Uterus (tissue), 3 donors: ENCODE measurements at regions not wholly inside any gene's neighbourhood (a gene's known extent, or its start where the extent isn't known, plus 50 kb on each side); places are given as distances from the start of the nearest gene placed in this dataset.

ENCODE experiments used
- DNase-seq, 2 donors: peaks; one replicate each; pipeline ENCODE4 v3.0.0-alpha.2; 2019 to 2020
- H3K27ac ChIP-seq, 2 donors: fragments of 200-600 bp; sonication (generic); 1 replicate in 1 of 2; 2 replicates in 1 of 2; pipeline ENCODE4 v1.5.1; 2016 to 2018
- H3K27me3 ChIP-seq, 2 donors: fragments of 200-600 bp; sonication (generic); one replicate each; pipeline ENCODE4 v1.5.1; 2018 to 2019; ENCODE audit warnings: control low read depth in 1 of 2
- H3K36me3 ChIP-seq, 2 donors: fragments of 200-600 bp; sonication (generic); one replicate each; pipeline ENCODE4 v1.5.1; 2019; ENCODE audit warnings: control low read depth in 1 of 2
- H3K4me1 ChIP-seq, 2 donors: fragments of 200-600 bp; sonication (generic); one replicate each; pipeline ENCODE4 v1.5.1; 2018 to 2019; ENCODE audit warnings: control low read depth in 1 of 2
- H3K4me3 ChIP-seq, 2 donors: fragments of 200-600 bp; sonication (generic); 1 replicate in 1 of 2; 2 replicates in 1 of 2; pipeline ENCODE4 v1.5.1; 2018 to 2019; ENCODE audit warnings: mild to moderate bottlenecking in 1 of 2
- H3K9me3 ChIP-seq, 2 donors: fragments of 200-600 bp; sonication (generic); one replicate each; pipeline ENCODE4 v1.5.1; 2019; ENCODE audit warnings: control low read depth in 1 of 2
- CTCF ChIP-seq, 4 experiments: fragments of 200-600 bp in 2 of 4; fragments of 450-650 bp in 2 of 4; sonication (generic) in 2 of 4; IDR thresholded peaks; one replicate each; pipeline ENCODE4 v1.5.1; 2016 to 2019; ENCODE audit warnings: antibody characterized with exemption in 4 of 4, mild to moderate bottlenecking in 2 of 4, moderate library complexity in 1 of 4
- POLR2A ChIP-seq, 2 donors: fragments of 450-650 bp; IDR thresholded peaks; one replicate each; pipeline ENCODE4 v1.6.1; 2016; ENCODE audit warnings: antibody characterized with exemption in 2 of 2, mild to moderate bottlenecking in 1 of 2, moderate library complexity in 1 of 2
- intact Hi-C: fragments of 100-400 bp; cut with DNase I; formaldehyde crosslinking; loops from one replicate; pipeline ENCODE4 v1.15.1; 2023; ENCODE audit warnings: low total_unique reads
- donor health status: DM: yes; HTN: yes; CAD: no.

- TF ChIP-seq CTCF (IDR thresholded peaks at IDR 0.05) (no peak), POLR2A (IDR thresholded peaks at IDR 0.05) (no peak)
- H3K4me1 ChIP-seq: no peaks in the 10 kb centered on the region
Measured at GRCh38 chr16:31706925-31707324, 166.7 kb upstream of the ZNF267 start.

GRCh38 chr16:31707743-31708335 lies 165.8 kb upstream of the ZNF267 start:
- no peaks in the 10 kb centered on the region for H3K27me3 ChIP-seq
- TF ChIP-seq POLR2A (IDR thresholded peaks at IDR 0.05) (no peak), CTCF (IDR thresholded peaks at IDR 0.05) (no peak)
- H3K4me1 ChIP-seq: no peaks in the 10 kb centered on the region
- no peaks in the 10 kb centered on the region for H3K36me3 ChIP-seq
- H3K27ac ChIP-seq: no peak overlapping the region
- intact Hi-C loops: no loop called here
- H3K9me3 ChIP-seq: no peaks in the 10 kb centered on the region
- H3K4me3 ChIP-seq: no peak overlapping the region
- DNase-seq: no peak

More at GRCh38 chr16:31706925-31707324, 166.7 kb upstream of the ZNF267 start:
- intact Hi-C loops: no loop called here
- Histone ChIP-seq H3K4me3 (no peak overlapping the region), H3K27me3 (no peaks in the 10 kb centered on the region), H3K9me3 (no peaks in the 10 kb centered on the region), H3K27ac (no peak overlapping the region), H3K36me3 (no peaks in the 10 kb centered on the region)
- DNase-seq: no peak

GRCh38 chr16:31708348-31708747 lies 165.3 kb upstream of the ZNF267 start:
- Histone ChIP-seq H3K27ac (no peak overlapping the region), H3K4me1 (no peaks in the 10 kb centered on the region), H3K4me3 (no peak overlapping the region), H3K36me3 (no peaks in the 10 kb centered on the region), H3K27me3 (no peaks in the 10 kb centered on the region), H3K9me3 (no peaks in the 10 kb centered on the region)
- TF ChIP-seq POLR2A (IDR thresholded peaks at IDR 0.05) (no peak), CTCF (IDR thresholded peaks at IDR 0.05) (no peak)
- intact Hi-C loops: no loop called here
- DNase-seq: no peak

- intact Hi-C loops: no loop called here
Measured at GRCh38 chr16:31709181-31709580, 164.4 kb upstream of the ZNF267 start.

GRCh38 chr16:31710134-31710533 lies 163.5 kb upstream of the ZNF267 start:
- no peak overlapping the region for H3K4me3 ChIP-seq
- H3K4me1 ChIP-seq: no peaks in the 10 kb centered on the region

More at GRCh38 chr16:31709181-31709580, 164.4 kb upstream of the ZNF267 start:
- no peaks in the 10 kb centered on the region for H3K36me3 ChIP-seq
- no peak for DNase-seq
- H3K4me3 ChIP-seq: no peak overlapping the region
- H3K4me1 ChIP-seq: no peaks in the 10 kb centered on the region
- no peaks in the 10 kb centered on the region for H3K9me3 ChIP-seq
- H3K27me3 ChIP-seq: no peaks in the 10 kb centered on the region
- H3K27ac ChIP-seq: no peak overlapping the region
- TF ChIP-seq POLR2A (IDR thresholded peaks at IDR 0.05): no peak
- TF ChIP-seq CTCF (IDR thresholded peaks at IDR 0.05): no peak

More at GRCh38 chr16:31710134-31710533, 163.5 kb upstream of the ZNF267 start:
- H3K27me3 ChIP-seq: no peaks in the 10 kb centered on the region
- H3K27ac ChIP-seq: no peak overlapping the region
- TF ChIP-seq CTCF (IDR thresholded peaks at IDR 0.05) (no peak), POLR2A (IDR thresholded peaks at IDR 0.05) (no peak)
- DNase-seq: no peak
- intact Hi-C loops: no loop called here
- H3K36me3 ChIP-seq: no peaks in the 10 kb centered on the region
- H3K9me3 ChIP-seq: no peaks in the 10 kb centered on the region
